Neural cell (in vitro differentiated cells): ENCODE measurements at regions not wholly inside any gene's neighbourhood (a gene's known extent, or its start where the extent isn't known, plus 50 kb on each side); places are given as distances from the start of the nearest gene placed in this dataset.

ENCODE experiments used
- H2AFZ ChIP-seq: fragments of 200-600, 300-800 bp; sonication (generic), shearing (Covaris generic); 2 replicates; pipeline ENCODE4 v1.6.0; 2014; ENCODE audit warnings: low read depth, mild to moderate bottlenecking, antibody characterized with exemption, low read length, moderate library complexity
- H3F3A ChIP-seq: fragments of 200-600 bp; shearing (Covaris generic); 2 replicates; pipeline ENCODE4 v1.6.1; 2016; ENCODE audit warnings: mild to moderate bottlenecking, moderate library complexity, mixed read lengths, antibody characterized with exemption, low read length; ENCODE audit not compliant: insufficient read depth, poor library complexity, severe bottlenecking
- H3K27ac ChIP-seq: fragments of 200-600, 300-800 bp; sonication (generic), shearing (Covaris generic); 2 replicates; pipeline ENCODE4 v1.5.1; 2014; ENCODE audit warnings: mild to moderate bottlenecking, low read length, moderate library complexity
- H3K27me3 ChIP-seq: fragments of 300-800, 200-600 bp; sonication (generic), shearing (Covaris generic); 2 replicates; pipeline ENCODE4 v1.6.0; 2014; ENCODE audit warnings: mild to moderate bottlenecking, low read depth, low read length, moderate library complexity; ENCODE audit not compliant: insufficient read depth
- H3K36me3 ChIP-seq: fragments of 300-800, 200-600 bp; sonication (generic), shearing (Covaris generic); 2 replicates; pipeline ENCODE4 v1.5.1; 2014; ENCODE audit warnings: mild to moderate bottlenecking, antibody characterized with exemption, low read length, moderate library complexity; ENCODE audit not compliant: insufficient read depth
- H3K4me2 ChIP-seq: fragments of 300-800, 200-600 bp; sonication (generic), shearing (Covaris generic); 2 replicates; pipeline ENCODE4 v1.6.0; 2014; ENCODE audit warnings: mild to moderate bottlenecking, low read length
- H3K4me3 ChIP-seq: fragments of 300-800, 200-600 bp; sonication (generic), shearing (Covaris generic); 2 replicates; pipeline ENCODE4 v1.5.1; 2014; ENCODE audit warnings: mild to moderate bottlenecking, low read length, moderate library complexity
- H3K79me2 ChIP-seq: fragments of 200-600 bp; shearing (Covaris generic); replicated peaks from 2 replicates; pipeline ENCODE4 v1.6.0; 2014; ENCODE audit warnings: mild to moderate bottlenecking, low read length, moderate library complexity; ENCODE audit not compliant: insufficient read depth
- H3K9ac ChIP-seq: fragments of 300-800, 200-600 bp; sonication (generic), shearing (Covaris generic); 2 replicates; pipeline ENCODE4 v1.6.1; 2016; ENCODE audit warnings: mild to moderate bottlenecking, low read length, mixed read lengths
- H3K9me2 ChIP-seq: fragments of 200-600 bp; shearing (Covaris generic); 2 replicates; pipeline ENCODE4 v1.6.1; 2016; ENCODE audit warnings: mild to moderate bottlenecking, low read length, mixed read lengths; ENCODE audit not compliant: insufficient read depth
- H3K9me3 ChIP-seq: fragments of 200-600, 300-800 bp; sonication (generic), shearing (Covaris generic); 2 replicates; pipeline ENCODE4 v1.6.1; 2016; ENCODE audit warnings: mild to moderate bottlenecking, mixed run types, low read length, moderate library complexity, mixed read lengths
- H4K20me1 ChIP-seq: fragments of 200-600 bp; shearing (Covaris generic); 2 replicates; pipeline ENCODE4 v1.6.1; 2016; ENCODE audit warnings: mild to moderate bottlenecking, mixed run types; ENCODE audit not compliant: insufficient read depth
- EP300 ChIP-seq: fragments of 450-650 bp; conservative IDR thresholded peaks from 2 replicates; pipeline ENCODE4 v1.6.1; 2014; ENCODE audit warnings: antibody characterized with exemption, mild to moderate bottlenecking, moderate library complexity; ENCODE audit not compliant: poor library complexity, severe bottlenecking
- EZH2 ChIP-seq: fragments of 200-600, 300-800 bp; shearing (Covaris generic), sonication (generic); IDR thresholded peaks from 2 replicates; pipeline ENCODE4 v1.6.1; 2014; ENCODE audit warnings: antibody characterized with exemption, low read length, borderline replicate concordance, mild to moderate bottlenecking; ENCODE audit not compliant: insufficient read depth, poor library complexity, severe bottlenecking
- MXI1 ChIP-seq: fragments of 450-650 bp; conservative IDR thresholded peaks from 2 replicates; pipeline ENCODE4 v1.6.1; 2014; ENCODE audit warnings: antibody characterized with exemption, mild to moderate bottlenecking; ENCODE audit not compliant: poor library complexity, severe bottlenecking
- POLR2AphosphoS5 ChIP-seq: IDR thresholded peaks from 2 replicates; pipeline ENCODE4 v1.6.1; 2012
- RAD21 ChIP-seq: fragments of 450-650 bp; conservative IDR thresholded peaks from 2 replicates; pipeline ENCODE4 v1.6.1; 2014; ENCODE audit warnings: antibody characterized with exemption, mild to moderate bottlenecking, moderate library complexity
- SMC3 ChIP-seq: fragments of 450-650 bp; conservative IDR thresholded peaks from 2 replicates; pipeline ENCODE4 v1.6.1; 2014; ENCODE audit warnings: antibody characterized with exemption, mild to moderate bottlenecking, moderate library complexity; ENCODE audit not compliant: poor library complexity
- TAF1 ChIP-seq: IDR thresholded peaks from 2 replicates; pipeline ENCODE4 v1.6.1; 2012; ENCODE audit warnings: low read depth
- TF ChIP-seq, protein P1 (sequence below): fragments of 450-650 bp; IDR thresholded peaks from 2 replicates; pipeline ENCODE4 v1.5.1; 2014; ENCODE audit warnings: antibody characterized with exemption, mild to moderate bottlenecking, moderate library complexity; ENCODE audit not compliant: poor library complexity, severe bottlenecking
- TF ChIP-seq, protein P2 (sequence below): IDR thresholded peaks from 2 replicates; pipeline ENCODE4 v1.6.1; 2012; ENCODE audit warnings: borderline replicate concordance

DNA sequence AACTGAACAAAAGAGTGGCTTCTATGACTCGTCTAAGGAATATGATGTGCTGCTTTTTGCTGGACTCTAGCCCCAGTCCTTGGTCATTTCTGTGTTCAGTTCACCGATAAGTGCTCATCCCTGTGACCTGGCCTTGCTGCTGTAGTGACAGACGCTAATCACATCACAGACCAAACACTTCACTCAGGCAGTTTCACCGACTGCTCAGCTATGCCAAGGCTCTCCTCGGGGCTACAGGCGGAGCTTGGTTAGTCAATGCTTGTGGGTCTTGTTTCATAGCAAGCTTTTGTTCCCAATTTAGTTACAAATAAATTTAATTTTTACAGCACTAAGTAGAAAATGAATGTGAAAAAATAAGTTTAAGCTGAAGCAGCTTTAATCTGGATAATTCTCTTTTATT is 190.8 kb upstream of the PRKCQ start:
- Histone ChIP-seq H3K4me3 (no peak overlapping the region), H3K36me3 (no peaks in the 10 kb centered on the region), H4K20me1 (no peaks in the 10 kb centered on the region), H3K4me2 (no peak overlapping the region), H3F3A (no peaks in the 10 kb centered on the region), H2AFZ (no peak overlapping the region), H3K9me2 (no peaks in the 10 kb centered on the region), H3K79me2 (no peaks in the 10 kb centered on the region), H3K27me3 (no peaks in the 10 kb centered on the region), H3K9me3 (no peaks in the 10 kb centered on the region), H3K27ac (no peak overlapping the region), H3K9ac (no peak overlapping the region)
- TF ChIP-seq TAF1 (no peak), RAD21 (no peak), EP300 (no peak), POLR2AphosphoS5 (no peak)
- TF ChIP-seq, protein P1, sequence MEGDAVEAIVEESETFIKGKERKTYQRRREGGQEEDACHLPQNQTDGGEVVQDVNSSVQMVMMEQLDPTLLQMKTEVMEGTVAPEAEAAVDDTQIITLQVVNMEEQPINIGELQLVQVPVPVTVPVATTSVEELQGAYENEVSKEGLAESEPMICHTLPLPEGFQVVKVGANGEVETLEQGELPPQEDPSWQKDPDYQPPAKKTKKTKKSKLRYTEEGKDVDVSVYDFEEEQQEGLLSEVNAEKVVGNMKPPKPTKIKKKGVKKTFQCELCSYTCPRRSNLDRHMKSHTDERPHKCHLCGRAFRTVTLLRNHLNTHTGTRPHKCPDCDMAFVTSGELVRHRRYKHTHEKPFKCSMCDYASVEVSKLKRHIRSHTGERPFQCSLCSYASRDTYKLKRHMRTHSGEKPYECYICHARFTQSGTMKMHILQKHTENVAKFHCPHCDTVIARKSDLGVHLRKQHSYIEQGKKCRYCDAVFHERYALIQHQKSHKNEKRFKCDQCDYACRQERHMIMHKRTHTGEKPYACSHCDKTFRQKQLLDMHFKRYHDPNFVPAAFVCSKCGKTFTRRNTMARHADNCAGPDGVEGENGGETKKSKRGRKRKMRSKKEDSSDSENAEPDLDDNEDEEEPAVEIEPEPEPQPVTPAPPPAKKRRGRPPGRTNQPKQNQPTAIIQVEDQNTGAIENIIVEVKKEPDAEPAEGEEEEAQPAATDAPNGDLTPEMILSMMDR = no peak

DNA sequence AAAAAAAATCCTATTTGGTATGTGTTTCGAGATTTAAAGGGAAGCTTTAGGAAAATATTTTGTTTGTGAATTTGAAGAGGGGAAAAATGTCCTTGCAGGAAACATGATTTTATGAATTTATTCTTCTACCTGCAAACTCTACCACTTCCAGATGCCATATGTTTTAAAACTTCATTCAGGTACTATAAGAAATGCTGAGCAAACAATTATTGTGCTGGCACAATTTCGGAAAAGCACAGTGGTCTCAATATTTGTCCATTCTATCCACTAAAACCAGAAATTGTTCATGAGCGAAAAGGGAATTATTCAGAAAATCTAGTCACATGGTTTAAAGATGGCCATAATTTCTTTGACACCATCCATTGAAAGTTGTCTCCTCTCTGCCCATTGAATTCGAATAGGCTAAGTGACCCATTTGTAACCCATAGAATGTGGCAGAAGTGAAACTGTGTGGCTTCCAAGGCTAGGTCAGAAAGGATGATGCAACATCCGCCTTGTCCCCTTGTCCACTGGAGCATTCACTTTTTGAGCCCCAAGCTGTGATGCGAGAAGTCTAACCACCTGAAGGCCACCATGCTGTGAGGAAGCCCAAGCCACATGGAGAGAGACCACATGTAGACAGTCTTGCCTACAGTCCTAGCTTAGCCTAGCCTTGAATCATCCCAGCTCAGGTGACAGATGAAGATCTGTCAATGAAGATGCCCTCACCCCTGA is 189.8 kb upstream of the PRKCQ start:
- Histone ChIP-seq H3K4me2 (no peak overlapping the region), H3K79me2 (no peaks in the 10 kb centered on the region), H3K27ac (no peak overlapping the region), H3F3A (no peaks in the 10 kb centered on the region), H3K4me3 (no peak overlapping the region), H3K36me3 (no peaks in the 10 kb centered on the region), H3K27me3 (no peaks in the 10 kb centered on the region), H3K9ac (no peak overlapping the region), H4K20me1 (no peaks in the 10 kb centered on the region), H3K9me2 (no peaks in the 10 kb centered on the region), H2AFZ (no peak overlapping the region), H3K9me3 (no peaks in the 10 kb centered on the region)
- TF ChIP-seq TAF1 (no peak), RAD21 (no peak)

DNA sequence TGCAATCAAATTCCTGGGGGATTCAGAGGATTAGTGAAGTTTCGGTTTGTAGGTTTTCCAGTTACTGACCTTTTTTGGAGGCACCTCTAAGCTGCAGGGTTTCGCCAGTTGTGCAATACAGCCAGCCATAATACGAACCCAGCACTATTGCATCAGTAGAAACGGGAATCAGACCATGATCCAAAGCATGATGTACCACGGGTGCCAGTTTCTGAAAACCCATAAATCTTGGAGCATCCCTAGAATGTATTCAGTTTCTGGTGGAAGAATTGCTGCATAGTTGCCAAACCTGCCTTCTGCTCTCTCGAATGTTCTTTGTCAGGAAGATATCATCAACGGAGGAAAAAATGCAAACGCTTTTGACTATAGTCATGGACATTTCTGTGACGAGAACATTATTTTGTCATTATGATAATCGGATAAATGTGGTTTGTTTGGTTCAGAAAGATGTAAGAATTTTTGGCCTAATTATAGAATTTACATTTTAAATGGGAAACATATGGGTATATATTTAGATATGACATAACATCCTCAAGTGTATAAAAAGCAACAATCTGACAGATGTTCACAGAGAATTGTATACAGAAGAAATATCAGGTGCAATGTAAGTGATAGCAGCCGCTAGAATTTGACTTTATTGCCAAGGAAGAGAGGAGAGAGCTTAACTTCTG is 186.2 kb upstream of the PRKCQ start:
- Histone ChIP-seq H3K36me3 (no peaks in the 10 kb centered on the region), H3K79me2 (no peaks in the 10 kb centered on the region), H3K4me2 (no peak overlapping the region), H2AFZ (no peak overlapping the region), H3K4me3 (no peak overlapping the region), H3K27me3 (no peaks in the 10 kb centered on the region), H3F3A (no peaks in the 10 kb centered on the region), H3K27ac (no peak overlapping the region), H3K9ac (no peak overlapping the region), H4K20me1 (no peaks in the 10 kb centered on the region), H3K9me2 (no peaks in the 10 kb centered on the region), H3K9me3 (no peaks in the 10 kb centered on the region)
- TF ChIP-seq, protein P2, sequence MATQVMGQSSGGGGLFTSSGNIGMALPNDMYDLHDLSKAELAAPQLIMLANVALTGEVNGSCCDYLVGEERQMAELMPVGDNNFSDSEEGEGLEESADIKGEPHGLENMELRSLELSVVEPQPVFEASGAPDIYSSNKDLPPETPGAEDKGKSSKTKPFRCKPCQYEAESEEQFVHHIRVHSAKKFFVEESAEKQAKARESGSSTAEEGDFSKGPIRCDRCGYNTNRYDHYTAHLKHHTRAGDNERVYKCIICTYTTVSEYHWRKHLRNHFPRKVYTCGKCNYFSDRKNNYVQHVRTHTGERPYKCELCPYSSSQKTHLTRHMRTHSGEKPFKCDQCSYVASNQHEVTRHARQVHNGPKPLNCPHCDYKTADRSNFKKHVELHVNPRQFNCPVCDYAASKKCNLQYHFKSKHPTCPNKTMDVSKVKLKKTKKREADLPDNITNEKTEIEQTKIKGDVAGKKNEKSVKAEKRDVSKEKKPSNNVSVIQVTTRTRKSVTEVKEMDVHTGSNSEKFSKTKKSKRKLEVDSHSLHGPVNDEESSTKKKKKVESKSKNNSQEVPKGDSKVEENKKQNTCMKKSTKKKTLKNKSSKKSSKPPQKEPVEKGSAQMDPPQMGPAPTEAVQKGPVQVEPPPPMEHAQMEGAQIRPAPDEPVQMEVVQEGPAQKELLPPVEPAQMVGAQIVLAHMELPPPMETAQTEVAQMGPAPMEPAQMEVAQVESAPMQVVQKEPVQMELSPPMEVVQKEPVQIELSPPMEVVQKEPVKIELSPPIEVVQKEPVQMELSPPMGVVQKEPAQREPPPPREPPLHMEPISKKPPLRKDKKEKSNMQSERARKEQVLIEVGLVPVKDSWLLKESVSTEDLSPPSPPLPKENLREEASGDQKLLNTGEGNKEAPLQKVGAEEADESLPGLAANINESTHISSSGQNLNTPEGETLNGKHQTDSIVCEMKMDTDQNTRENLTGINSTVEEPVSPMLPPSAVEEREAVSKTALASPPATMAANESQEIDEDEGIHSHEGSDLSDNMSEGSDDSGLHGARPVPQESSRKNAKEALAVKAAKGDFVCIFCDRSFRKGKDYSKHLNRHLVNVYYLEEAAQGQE = no peak
- no peak for TF ChIP-seq SMC3
- TF ChIP-seq MXI1 = no peak
- TF ChIP-seq POLR2AphosphoS5 = no peak
- TF ChIP-seq, protein P1 = no peak
- no peak for TF ChIP-seq TAF1
- no peak for TF ChIP-seq EP300
- no peak for TF ChIP-seq RAD21
- TF ChIP-seq EZH2 = no peak
